ENCODE measurements at regions not wholly inside any gene's neighbourhood (a gene's known extent, or its start where the extent isn't known, plus 50 kb on each side); places are given as distances from the start of the nearest gene placed in this dataset.

GRCh38 chr12:28887461-28887990 is 261.6 kb upstream of the FAR2 start:
- Mint-ChIP-seq H3K27me3 (ENCODE audit: low read depth) (no peaks in the 10 kb centered on the region), H3K4me3 (no peak overlapping the region), H3K27ac (no peak overlapping the region), H3K9me3 (peaks cover 3% of the 10 kb centered on the region), H3K4me1 (peaks cover 5% of the 10 kb centered on the region), H3K36me3 (ENCODE audit: low read depth) (no peaks in the 10 kb centered on the region)
- TF ChIP-seq CTCF (IDR thresholded peaks at IDR 0.05; ENCODE audit: unreplicated experiment in 3 of 3), result no peak

- no peak for TF ChIP-seq CTCF (IDR thresholded peaks at IDR 0.05; ENCODE audit: unreplicated experiment in 3 of 3)
- Mint-ChIP-seq H3K9me3 (peaks cover 3% of the 10 kb centered on the region), H3K4me3 (no peak overlapping the region), H3K36me3 (ENCODE audit: low read depth) (no peaks in the 10 kb centered on the region), H3K27ac (peak overlapping the region in 2 of 3 experiments; percentile 5 to 35), H3K27me3 (ENCODE audit: low read depth) (no peaks in the 10 kb centered on the region), H3K4me1 (peaks cover 11% of the 10 kb centered on the region)
These were observed 258.4 kb upstream of the FAR2 start for GRCh38 chr12:28890664-28891063.

DNA sequence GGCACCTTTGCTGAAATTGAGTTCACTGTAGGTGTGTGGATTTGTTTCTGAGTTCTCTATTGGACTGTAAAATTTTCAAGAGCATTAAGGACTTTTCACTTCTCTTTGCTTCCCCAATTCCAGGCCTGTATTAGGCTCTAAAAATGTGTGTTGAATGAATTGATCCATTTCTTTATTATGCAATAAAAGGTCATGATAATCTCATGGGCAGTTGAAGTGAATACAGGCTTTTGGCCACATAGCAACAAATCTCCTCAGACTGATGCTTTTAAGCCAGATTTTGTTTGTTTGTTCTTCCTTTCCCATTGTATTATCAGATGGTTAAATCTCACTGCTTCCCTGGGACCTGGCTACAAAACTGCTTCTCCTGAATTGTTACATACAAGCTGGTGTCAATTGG is 258.0 kb upstream of the FAR2 start:
- Mint-ChIP-seq H3K27ac (peak overlapping the region in 1 of 3 experiments; percentile 5), H3K27me3 (ENCODE audit: low read depth) (no peaks in the 10 kb centered on the region), H3K36me3 (ENCODE audit: low read depth) (no peaks in the 10 kb centered on the region), H3K4me1 (peaks cover 11% of the 10 kb centered on the region), H3K9me3 (peaks cover 3% of the 10 kb centered on the region), H3K4me3 (no peak overlapping the region)
- no peak for TF ChIP-seq CTCF (IDR thresholded peaks at IDR 0.05; ENCODE audit: unreplicated experiment in 3 of 3)

GRCh38 chr12:28893365-28893764 is 255.7 kb upstream of the FAR2 start:
- Mint-ChIP-seq H3K9me3 (peaks cover 9% of the 10 kb centered on the region), H3K27me3 (ENCODE audit: low read depth) (no peaks in the 10 kb centered on the region), H3K4me3 (no peak overlapping the region), H3K4me1 (peaks cover 11% of the 10 kb centered on the region), H3K27ac (no peak overlapping the region), H3K36me3 (ENCODE audit: low read depth) (no peaks in the 10 kb centered on the region)
- TF ChIP-seq CTCF (IDR thresholded peaks at IDR 0.05; ENCODE audit: unreplicated experiment in 3 of 3), result no peak

DNA sequence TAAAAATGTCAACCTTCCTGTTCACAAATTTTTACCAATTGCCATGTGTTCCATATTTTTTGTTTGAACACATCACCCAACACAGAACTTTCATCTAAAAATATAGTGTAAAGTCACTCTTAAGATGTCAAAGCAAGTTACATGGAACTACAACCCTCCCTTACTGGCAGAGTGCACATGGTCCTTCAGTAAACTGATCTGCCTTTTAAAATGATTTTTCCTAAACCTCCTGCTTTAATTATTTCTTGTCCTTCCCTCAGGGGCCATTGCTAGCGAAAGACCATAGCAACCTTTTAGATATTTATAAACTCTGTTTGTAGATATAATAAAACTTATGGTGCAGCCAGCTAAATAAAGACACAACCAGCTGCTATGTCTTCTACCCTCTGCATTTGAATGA is 255.2 kb upstream of the FAR2 start:
- H3K36me3 Mint-ChIP-seq (ENCODE audit: low read depth), result no peaks in the 10 kb centered on the region
- H3K4me3 Mint-ChIP-seq, result no peak overlapping the region
- no peak for TF ChIP-seq CTCF (IDR thresholded peaks at IDR 0.05; ENCODE audit: unreplicated experiment in 3 of 3)
- no peak overlapping the region for H3K27ac Mint-ChIP-seq
- H3K4me1 Mint-ChIP-seq, result peaks cover 11% of the 10 kb centered on the region
- peaks cover 9% of the 10 kb centered on the region for H3K9me3 Mint-ChIP-seq
- H3K27me3 Mint-ChIP-seq (ENCODE audit: low read depth), result no peaks in the 10 kb centered on the region

DNA sequence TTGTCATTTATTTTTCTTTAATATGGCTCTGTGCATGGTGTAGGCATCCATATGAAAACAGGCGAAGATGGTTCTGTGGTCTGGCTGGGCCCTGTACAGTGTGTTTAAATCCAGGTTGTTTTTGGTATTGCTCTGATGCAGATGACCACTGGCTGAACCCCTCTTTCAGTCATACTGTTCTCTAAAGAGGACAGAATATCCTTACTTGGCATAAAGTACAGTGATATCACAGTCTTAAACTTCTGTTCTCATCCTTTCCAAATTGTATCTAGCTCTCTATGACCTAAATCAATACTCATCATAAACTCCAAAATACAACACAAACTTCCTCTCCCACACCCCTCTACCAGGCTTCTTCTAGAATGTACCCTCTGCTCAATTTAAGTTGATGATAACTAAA is 252.7 kb upstream of the FAR2 start:
- Mint-ChIP-seq H3K4me3 (no peak overlapping the region), H3K36me3 (ENCODE audit: low read depth) (no peaks in the 10 kb centered on the region), H3K27me3 (ENCODE audit: low read depth) (no peaks in the 10 kb centered on the region), H3K9me3 (peaks cover 16% of the 10 kb centered on the region), H3K4me1 (peaks cover 6% of the 10 kb centered on the region), H3K27ac (no peak overlapping the region)
- no peak for TF ChIP-seq CTCF (IDR thresholded peaks at IDR 0.05; ENCODE audit: unreplicated experiment in 3 of 3)

All from nephron (organoid).